ENCODE measurements at regions not wholly inside any gene's neighbourhood (a gene's known extent, or its start where the extent isn't known, plus 50 kb on each side); places are given as distances from the start of the nearest gene placed in this dataset.

DNA sequence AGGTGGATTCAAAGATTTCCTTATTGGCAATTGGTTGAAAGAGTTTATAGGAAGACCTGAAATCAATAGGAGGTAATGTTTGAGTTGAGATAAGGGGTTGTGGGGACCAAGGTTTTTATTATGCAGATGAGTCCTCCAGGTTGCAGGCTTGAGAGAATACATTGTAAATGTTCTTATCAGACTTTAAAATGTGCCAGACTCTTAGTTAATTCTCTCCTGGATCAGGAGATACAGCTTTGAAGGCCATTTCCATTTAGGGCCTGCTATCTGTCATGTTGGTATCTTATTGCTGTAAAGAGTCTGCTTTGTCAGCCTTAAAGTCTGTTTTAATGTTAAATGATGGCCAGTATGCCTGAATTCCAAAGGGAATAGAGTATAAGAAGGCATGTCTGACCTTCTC, 61.8 kb upstream of the CALCR start:
- Mint-ChIP-seq H3K9me3 (peaks cover 0 to 2% (median 0%) of the 10 kb centered on the region in 3 donors), H3K4me1 (no peaks in the 10 kb centered on the region), H3K27ac (no peak overlapping the region), H3K27me3 (no peaks in the 10 kb centered on the region), H3K36me3 (no peaks in the 10 kb centered on the region), H3K4me3 (no peak overlapping the region)

DNA sequence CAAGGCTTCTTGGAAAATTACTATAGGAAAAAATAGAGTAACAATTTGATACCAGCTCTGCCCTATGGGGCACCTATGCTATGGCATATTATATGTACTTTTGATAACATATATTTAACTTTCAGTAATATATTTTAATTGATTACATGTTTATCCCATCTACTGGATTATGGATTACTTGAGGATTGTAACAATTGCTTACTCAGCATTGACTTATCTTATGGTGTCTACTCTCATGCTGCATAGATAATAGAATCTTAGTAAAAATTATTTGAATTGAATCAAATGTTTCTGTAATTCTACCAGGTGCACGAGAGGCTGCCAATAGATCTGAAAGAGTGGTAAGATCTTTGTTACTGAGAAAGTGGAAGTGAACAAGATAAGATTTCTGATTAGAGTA, 57.8 kb upstream of the CALCR start:
- no peaks in the 10 kb centered on the region for H3K4me1 Mint-ChIP-seq

DNA sequence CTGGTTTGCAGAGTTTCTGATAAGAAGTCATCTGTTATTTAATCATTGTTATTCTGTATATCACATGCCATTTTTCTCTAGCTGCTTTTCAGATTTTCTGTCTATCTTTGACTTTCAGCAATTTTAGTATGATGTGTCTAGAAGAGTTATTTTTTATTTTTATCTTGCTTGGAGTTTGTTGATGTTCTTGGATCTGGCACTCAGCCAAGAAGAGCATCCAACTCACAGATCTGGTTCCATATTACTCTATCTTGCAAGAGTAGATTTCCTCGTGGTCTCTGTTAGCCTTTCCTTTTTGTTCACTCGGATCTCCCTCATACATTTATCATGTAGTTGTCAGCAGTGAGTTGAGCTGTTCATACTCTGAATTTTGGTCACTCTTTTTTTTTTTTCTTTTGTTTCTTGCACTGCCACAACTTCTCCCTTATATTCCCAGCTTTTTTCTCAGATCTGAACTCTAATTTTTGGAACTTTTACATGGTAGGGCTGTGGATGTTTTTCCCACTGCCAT, 54.8 kb upstream of the CALCR start:
- H3K4me3 Mint-ChIP-seq = no peak overlapping the region
- H3K27me3 Mint-ChIP-seq = peaks cover 4% of the 10 kb centered on the region

More for the DNA sequence above, 57.8 kb upstream of the CALCR start:
- Mint-ChIP-seq H3K4me3 (no peak overlapping the region), H3K27ac (no peak overlapping the region), H3K36me3 (no peaks in the 10 kb centered on the region), H3K27me3 (peaks cover 4% of the 10 kb centered on the region), H3K9me3 (peaks cover 0 to 2% (median 0%) of the 10 kb centered on the region in 3 donors)

DNA sequence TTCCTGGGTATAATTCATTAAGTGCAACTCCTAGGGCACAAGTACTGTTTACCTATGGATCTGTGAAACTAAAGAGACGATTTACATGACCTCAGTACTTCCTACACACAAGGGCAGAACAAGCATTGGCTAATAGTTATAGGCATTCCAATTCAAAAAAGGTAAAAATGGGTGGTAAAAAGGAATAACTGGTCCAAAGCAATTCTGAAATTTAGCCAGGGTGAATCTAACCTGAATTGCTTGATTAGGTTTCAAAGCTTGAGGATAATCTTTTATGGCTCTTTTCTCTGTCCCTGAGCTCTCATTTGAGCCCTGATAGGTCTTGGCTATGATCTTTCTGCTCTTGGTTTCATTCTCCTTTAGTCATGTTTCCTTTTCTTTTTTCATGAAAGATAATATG, 52.3 kb upstream of the CALCR start:
- H3K9me3 Mint-ChIP-seq = no peaks in the 10 kb centered on the region
- H3K27me3 Mint-ChIP-seq = peaks cover 6% of the 10 kb centered on the region
- peaks cover 0 to 2% (median 0%) of the 10 kb centered on the region in 3 donors for H3K4me1 Mint-ChIP-seq
- no peaks in the 10 kb centered on the region for H3K36me3 Mint-ChIP-seq
- H3K4me3 Mint-ChIP-seq = no peak overlapping the region
- no peak overlapping the region for H3K27ac Mint-ChIP-seq

More for the DNA sequence above, 54.8 kb upstream of the CALCR start:
- Mint-ChIP-seq H3K9me3 (no peaks in the 10 kb centered on the region), H3K4me1 (no peaks in the 10 kb centered on the region), H3K36me3 (no peaks in the 10 kb centered on the region), H3K27ac (no peak overlapping the region)

All from IgD-negative memory B cell (primary cell).